Suprapubic skin (tissue), 4 donors: ENCODE measurements at regions not wholly inside any gene's neighbourhood (a gene's known extent, or its start where the extent isn't known, plus 50 kb on each side); places are given as distances from the start of the nearest gene placed in this dataset.

Experiments used
- DNase-seq, 2 donors: peaks; one replicate each; pipeline ENCODE4 v3.0.0-alpha.2; 2019; ENCODE audit warnings: low spot score in 2 of 2
- H3K27ac ChIP-seq: fragments of 200-600 bp; sonication (generic); one replicate; pipeline ENCODE4 v1.5.1; 2019
- H3K27me3 ChIP-seq: fragments of 200-600 bp; sonication (generic); one replicate; pipeline ENCODE4 v1.5.1; 2019
- H3K36me3 ChIP-seq: fragments of 200-600 bp; sonication (generic); one replicate; pipeline ENCODE4 v1.5.1; 2019
- H3K4me1 ChIP-seq: fragments of 200-600 bp; sonication (generic); one replicate; pipeline ENCODE4 v1.5.1; 2019
- H3K4me3 ChIP-seq: fragments of 200-600 bp; sonication (generic); one replicate; pipeline ENCODE4 v1.5.1; 2019; ENCODE audit warnings: mild to moderate bottlenecking
- H3K9me3 ChIP-seq: fragments of 200-600 bp; sonication (generic); one replicate; pipeline ENCODE4 v1.5.1; 2019
- EP300 ChIP-seq: sonication (generic); formaldehyde crosslinking; IDR thresholded peaks from one replicate; pipeline ENCODE4 v1.6.1; 2017; ENCODE audit warnings: antibody characterized with exemption
- POLR2A ChIP-seq, 2 donors: fragments of 450-650 bp; IDR thresholded peaks; one replicate each; pipeline ENCODE4 v1.6.1; 2017; ENCODE audit warnings: antibody characterized with exemption in 2 of 2, mild to moderate bottlenecking in 2 of 2, moderate library complexity in 2 of 2
- POLR2AphosphoS5 ChIP-seq, 3 donors: sonication (generic); formaldehyde crosslinking; IDR thresholded peaks; one replicate each; pipeline ENCODE4 v1.6.1; 2017; ENCODE audit warnings: antibody characterized with exemption in 3 of 3
- WGBS: methylation state at CpG from one replicate; pipeline ENCODE4 v1.1.5; 2018; 5-methylcytosine and 5-hydroxymethylcytosine counted together
- TF ChIP-seq, protein P1 (sequence below), 2 donors: fragments of 200-600 bp in 1 of 2; fragments of 450-650 bp in 1 of 2; sonication (generic) in 1 of 2; IDR thresholded peaks; one replicate each; pipeline ENCODE4 v1.5.1; 2016 to 2019; ENCODE audit warnings: antibody characterized with exemption in 2 of 2, mild to moderate bottlenecking in 1 of 2, moderate library complexity in 1 of 2

DNA sequence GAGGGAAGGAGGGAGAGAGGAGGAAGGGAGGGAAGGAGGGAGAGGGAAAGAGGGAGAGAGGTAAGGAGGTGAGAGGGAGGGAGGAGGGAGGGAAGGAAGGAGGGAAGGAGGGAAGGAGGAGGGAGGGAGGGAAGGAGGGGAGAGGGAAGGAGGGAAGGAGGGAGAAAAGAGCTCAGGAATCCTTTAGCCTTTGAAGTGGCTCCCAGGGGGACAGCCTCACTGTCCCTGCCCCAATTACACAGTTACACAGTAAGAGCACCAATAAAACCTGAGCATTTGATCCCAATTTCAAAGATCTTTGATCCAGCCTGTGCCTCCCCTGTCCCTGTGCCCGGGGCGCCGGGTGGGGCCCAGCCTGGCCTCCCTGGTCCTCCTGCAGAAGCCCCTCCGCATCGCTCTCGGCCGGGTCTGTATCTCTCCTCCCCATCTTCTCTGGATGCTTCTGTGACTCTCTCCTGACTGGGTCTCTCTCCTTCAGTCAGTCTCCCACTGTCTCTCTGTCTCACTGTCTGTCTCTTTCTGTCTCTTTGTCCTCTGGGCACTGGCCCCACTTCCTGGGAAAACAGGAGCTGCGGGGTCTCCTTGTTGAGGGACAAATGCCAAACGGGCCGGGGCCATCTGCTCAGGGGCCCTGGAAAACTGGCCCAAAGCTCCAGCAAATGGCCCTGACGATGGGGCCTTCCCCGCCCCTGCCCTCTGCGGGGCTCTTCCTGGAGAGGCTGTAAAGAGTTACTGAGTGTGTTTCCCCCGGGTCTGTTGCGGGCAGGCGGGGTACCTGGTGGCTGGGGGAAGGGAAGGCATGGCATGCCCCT is 54.2 kb upstream of the EGFL7 start:
- 75% methylated on average over 16 of the region's 16 CpGs for WGBS
- TF ChIP-seq POLR2A (IDR thresholded peaks at IDR 0.05) (no peak), EP300 (no peak), POLR2AphosphoS5 (IDR thresholded peaks at IDR 0.05) (no peak)
- TF ChIP-seq, protein P1, sequence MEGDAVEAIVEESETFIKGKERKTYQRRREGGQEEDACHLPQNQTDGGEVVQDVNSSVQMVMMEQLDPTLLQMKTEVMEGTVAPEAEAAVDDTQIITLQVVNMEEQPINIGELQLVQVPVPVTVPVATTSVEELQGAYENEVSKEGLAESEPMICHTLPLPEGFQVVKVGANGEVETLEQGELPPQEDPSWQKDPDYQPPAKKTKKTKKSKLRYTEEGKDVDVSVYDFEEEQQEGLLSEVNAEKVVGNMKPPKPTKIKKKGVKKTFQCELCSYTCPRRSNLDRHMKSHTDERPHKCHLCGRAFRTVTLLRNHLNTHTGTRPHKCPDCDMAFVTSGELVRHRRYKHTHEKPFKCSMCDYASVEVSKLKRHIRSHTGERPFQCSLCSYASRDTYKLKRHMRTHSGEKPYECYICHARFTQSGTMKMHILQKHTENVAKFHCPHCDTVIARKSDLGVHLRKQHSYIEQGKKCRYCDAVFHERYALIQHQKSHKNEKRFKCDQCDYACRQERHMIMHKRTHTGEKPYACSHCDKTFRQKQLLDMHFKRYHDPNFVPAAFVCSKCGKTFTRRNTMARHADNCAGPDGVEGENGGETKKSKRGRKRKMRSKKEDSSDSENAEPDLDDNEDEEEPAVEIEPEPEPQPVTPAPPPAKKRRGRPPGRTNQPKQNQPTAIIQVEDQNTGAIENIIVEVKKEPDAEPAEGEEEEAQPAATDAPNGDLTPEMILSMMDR (IDR thresholded peaks at IDR 0.05): no peak
- Histone ChIP-seq H3K4me1 (peaks cover 21% of the 10 kb centered on the region), H3K27me3 (peaks cover 11% of the 10 kb centered on the region), H3K9me3 (no peaks in the 10 kb centered on the region), H3K27ac (no peak overlapping the region), H3K36me3 (no peaks in the 10 kb centered on the region), H3K4me3 (no peak overlapping the region)
- no peak for DNase-seq

DNA sequence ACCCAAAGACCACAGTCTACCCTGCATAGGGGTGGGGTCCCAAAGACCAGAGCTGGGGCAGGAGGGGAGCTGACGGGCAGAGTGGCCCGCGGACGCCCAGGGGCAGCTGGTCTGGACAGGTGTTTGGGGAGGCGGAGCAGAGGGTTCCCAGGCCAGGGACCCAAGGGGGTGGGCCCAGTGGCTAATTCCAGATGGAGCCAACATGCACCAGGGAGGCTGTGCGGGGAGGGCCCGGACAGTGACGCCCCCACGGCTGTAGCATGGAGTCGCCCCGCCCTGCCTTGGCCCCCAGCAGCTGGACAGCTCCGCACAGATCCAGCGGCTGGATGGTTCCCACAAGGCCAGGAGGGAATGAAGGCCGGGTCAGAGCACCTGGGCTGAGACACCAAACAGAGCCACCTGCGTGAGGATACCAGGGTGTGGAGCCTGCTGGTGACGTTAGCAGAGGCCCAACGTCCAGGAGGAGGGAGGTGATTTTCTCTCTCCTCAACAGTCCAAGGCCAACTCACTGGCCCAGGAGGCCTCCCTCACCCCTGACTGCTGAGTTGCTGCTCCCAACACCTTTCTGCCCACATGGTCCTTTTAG is 55.3 kb upstream of the EGFL7 start:
- Histone ChIP-seq H3K36me3 (no peaks in the 10 kb centered on the region), H3K4me3 (no peak overlapping the region), H3K27me3 (peaks cover 11% of the 10 kb centered on the region), H3K9me3 (no peaks in the 10 kb centered on the region), H3K27ac (no peak overlapping the region), H3K4me1 (peaks cover 23% of the 10 kb centered on the region)
- TF ChIP-seq POLR2AphosphoS5 (IDR thresholded peaks at IDR 0.05) (no peak), EP300 (no peak), POLR2A (IDR thresholded peaks at IDR 0.05) (no peak)
- TF ChIP-seq, protein P1 (IDR thresholded peaks at IDR 0.05): no peak
- WGBS: 97% methylated on average over 6 of the region's 17 CpGs
- DNase-seq: no peak

DNA sequence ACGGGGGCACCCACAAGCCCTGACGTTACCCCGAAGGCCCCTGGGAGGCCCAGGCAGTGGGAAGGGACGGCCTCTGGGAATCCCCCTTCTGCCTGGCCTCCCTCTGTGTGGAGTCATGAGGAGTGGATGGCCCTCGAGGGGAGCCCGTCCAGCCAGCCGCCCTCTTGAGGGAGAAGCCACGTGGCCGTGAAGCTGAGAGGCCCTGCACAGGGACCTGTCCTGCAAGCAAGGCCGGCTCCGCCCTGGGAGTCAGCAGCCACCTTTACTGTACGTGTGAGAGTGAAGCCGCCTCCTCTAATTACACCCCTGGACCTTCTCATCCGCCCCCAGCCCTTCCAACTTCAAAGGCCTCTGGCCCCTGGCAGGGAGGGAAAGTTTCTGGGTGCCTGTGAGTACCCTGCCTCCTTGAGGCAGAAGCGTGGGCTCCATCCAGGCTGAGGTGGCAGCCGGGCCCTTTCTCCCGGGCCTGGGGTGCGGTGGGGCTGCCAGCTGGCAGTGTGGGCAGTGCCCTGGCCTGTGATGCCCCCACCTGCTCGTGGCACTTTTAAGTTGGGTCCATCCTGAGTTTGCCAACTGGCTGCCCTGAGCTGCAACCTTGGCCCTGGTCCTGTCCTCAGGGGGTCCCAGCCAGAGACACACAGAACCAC is 55.9 kb upstream of the EGFL7 start:
- no peak overlapping the region for H3K4me3 ChIP-seq
- H3K4me1 ChIP-seq: peaks cover 29% of the 10 kb centered on the region
- no peaks in the 10 kb centered on the region for H3K9me3 ChIP-seq
- no peak overlapping the region for H3K27ac ChIP-seq
- DNase-seq: no peak
- no peaks in the 10 kb centered on the region for H3K36me3 ChIP-seq
- no CpG with 5 or more reads among the region's 19 CpGs for WGBS
- H3K27me3 ChIP-seq: peaks cover 11% of the 10 kb centered on the region
- TF ChIP-seq EP300 (no peak), POLR2AphosphoS5 (IDR thresholded peaks at IDR 0.05) (no peak), POLR2A (IDR thresholded peaks at IDR 0.05) (no peak)
- TF ChIP-seq, protein P1 (IDR thresholded peaks at IDR 0.05): no peak

DNA sequence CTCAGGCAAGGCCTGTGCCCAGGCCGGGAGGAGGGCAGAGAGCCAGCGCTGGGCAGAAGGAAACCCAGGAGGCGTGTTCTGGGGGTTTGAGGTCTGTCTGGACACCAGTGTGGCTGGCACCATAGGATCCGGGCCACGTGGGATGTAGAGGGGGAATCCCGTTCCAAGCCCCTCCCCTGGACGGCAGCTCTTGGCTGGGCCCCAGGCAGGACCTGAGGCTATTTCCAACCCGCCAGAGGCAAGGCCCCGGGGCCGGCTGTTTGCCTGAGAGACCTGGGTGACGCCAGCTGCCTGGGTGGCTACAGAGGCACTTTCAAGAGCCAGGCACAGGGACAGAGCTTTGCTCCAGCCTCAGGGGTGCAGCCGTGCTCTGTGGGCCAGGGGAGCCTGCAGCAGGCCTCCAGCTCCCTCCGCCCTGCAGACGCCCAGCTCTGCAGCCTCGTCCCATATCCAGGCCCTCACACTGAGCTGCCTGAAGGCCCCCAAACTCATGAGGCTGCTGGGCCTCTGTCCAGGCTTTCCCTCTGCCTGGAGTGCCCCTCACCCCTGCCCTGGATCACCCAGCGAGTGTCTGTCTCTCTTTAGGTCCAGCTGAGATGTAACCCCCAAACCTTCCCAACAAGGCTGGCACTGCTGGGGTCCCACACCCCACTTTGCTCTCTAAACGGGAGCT is 56.6 kb upstream of the EGFL7 start:
- TF ChIP-seq, protein P1 (IDR thresholded peaks at IDR 0.05): no peak
- TF ChIP-seq POLR2A (IDR thresholded peaks at IDR 0.05) (no peak), POLR2AphosphoS5 (IDR thresholded peaks at IDR 0.05) (no peak), EP300 (no peak)
- Histone ChIP-seq H3K4me3 (no peak overlapping the region), H3K27me3 (peaks cover 11% of the 10 kb centered on the region), H3K4me1 (peaks cover 32% of the 10 kb centered on the region), H3K27ac (no peak overlapping the region), H3K36me3 (no peaks in the 10 kb centered on the region), H3K9me3 (no peaks in the 10 kb centered on the region)
- WGBS: 77% methylated on average over 6 of the region's 17 CpGs
- DNase-seq: no peak
